ENCODE measurements at regions not wholly inside any gene's neighbourhood (a gene's known extent, or its start where the extent isn't known, plus 50 kb on each side); places are given as distances from the start of the nearest gene placed in this dataset.

DNA sequence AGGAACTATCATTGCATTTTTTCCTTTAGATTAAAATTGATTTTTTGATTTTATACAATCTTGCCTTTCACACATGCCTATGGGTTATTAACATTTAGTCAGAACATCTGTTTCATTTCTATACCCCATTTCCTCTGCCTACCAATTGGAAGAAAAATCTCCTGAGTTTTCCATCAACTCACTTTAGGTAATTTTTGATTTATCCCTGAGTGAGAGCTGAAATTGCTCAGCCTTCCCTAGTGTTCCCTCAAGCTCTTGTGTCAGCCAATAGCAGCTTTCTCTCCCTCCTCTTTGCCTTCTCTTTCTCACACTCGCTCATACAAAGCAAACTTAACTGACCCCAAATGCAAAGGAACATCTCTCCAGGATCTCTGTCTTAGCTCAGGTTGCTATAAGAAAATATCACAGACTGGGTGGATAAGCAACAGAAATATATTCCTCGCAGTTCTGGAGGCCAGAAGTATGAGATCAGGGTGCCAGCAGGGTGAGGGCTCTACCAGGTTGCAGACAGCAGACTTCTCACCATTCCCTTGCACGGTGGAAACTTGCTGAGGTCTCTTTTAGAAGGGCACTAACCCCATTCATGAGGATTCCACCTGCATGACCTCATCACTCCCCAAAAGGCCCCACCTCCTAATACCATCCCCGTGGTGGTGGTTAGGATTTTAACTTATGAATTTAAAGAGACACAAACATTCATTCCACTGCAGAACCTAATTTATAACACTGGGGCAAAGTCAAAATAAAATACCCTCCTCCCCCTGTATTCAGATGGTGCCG lies 224.2 kb upstream of the SFSWAP start:
- TF ChIP-seq, protein P1, sequence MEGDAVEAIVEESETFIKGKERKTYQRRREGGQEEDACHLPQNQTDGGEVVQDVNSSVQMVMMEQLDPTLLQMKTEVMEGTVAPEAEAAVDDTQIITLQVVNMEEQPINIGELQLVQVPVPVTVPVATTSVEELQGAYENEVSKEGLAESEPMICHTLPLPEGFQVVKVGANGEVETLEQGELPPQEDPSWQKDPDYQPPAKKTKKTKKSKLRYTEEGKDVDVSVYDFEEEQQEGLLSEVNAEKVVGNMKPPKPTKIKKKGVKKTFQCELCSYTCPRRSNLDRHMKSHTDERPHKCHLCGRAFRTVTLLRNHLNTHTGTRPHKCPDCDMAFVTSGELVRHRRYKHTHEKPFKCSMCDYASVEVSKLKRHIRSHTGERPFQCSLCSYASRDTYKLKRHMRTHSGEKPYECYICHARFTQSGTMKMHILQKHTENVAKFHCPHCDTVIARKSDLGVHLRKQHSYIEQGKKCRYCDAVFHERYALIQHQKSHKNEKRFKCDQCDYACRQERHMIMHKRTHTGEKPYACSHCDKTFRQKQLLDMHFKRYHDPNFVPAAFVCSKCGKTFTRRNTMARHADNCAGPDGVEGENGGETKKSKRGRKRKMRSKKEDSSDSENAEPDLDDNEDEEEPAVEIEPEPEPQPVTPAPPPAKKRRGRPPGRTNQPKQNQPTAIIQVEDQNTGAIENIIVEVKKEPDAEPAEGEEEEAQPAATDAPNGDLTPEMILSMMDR (conservative IDR thresholded peaks at IDR 0.05), result no peak
- no peak for TF ChIP-seq ZFX (IDR thresholded peaks at IDR 0.05)
